Bronchial epithelial cell (primary cell): ENCODE measurements at regions not wholly inside any gene's neighbourhood (a gene's known extent, or its start where the extent isn't known, plus 50 kb on each side); places are given as distances from the start of the nearest gene placed in this dataset.

Experiments used
- DNase-seq: peaks from one replicate; pipeline ENCODE4 v3.0.0-alpha.2; 2010; ENCODE audit warnings: low read depth
- FAIRE-seq: peaks from 2 replicates; lab custom pipeline; 2011; peaks lifted over from hg19 to GRCh38; lab: Jason Lieb, UNC
- H3K27me3 ChIP-seq: 2 replicates; pipeline ENCODE4 v1.5.1; 2011; ENCODE audit warnings: low read length; ENCODE audit not compliant: control insufficient read depth, insufficient read depth
- H3K36me3 ChIP-seq: 2 replicates; pipeline ENCODE4 v1.5.1; 2011; ENCODE audit warnings: low read length; ENCODE audit not compliant: control insufficient read depth, insufficient read depth
- H3K4me3 ChIP-seq: 2 replicates; pipeline ENCODE4 v1.5.1; 2011; ENCODE audit warnings: mild to moderate bottlenecking, low read depth, low read length, control low read depth
- TF ChIP-seq, protein P1 (sequence below): IDR thresholded peaks from 2 replicates; pipeline ENCODE4 v1.5.1; 2011; ENCODE audit warnings: mild to moderate bottlenecking, moderate library complexity, low read length, control low read depth, inconsistent platforms; ENCODE audit not compliant: insufficient read depth, severe bottlenecking

GRCh38 chr6:149230712-149231460 is 86.6 kb upstream of the TAB2 start:
- DNase-seq (no peak), FAIRE-seq (no peak)
- no peaks in the 10 kb centered on the region for H3K36me3 ChIP-seq
- no peaks in the 10 kb centered on the region for H3K27me3 ChIP-seq
- no peak overlapping the region for H3K4me3 ChIP-seq
- TF ChIP-seq, protein P1, sequence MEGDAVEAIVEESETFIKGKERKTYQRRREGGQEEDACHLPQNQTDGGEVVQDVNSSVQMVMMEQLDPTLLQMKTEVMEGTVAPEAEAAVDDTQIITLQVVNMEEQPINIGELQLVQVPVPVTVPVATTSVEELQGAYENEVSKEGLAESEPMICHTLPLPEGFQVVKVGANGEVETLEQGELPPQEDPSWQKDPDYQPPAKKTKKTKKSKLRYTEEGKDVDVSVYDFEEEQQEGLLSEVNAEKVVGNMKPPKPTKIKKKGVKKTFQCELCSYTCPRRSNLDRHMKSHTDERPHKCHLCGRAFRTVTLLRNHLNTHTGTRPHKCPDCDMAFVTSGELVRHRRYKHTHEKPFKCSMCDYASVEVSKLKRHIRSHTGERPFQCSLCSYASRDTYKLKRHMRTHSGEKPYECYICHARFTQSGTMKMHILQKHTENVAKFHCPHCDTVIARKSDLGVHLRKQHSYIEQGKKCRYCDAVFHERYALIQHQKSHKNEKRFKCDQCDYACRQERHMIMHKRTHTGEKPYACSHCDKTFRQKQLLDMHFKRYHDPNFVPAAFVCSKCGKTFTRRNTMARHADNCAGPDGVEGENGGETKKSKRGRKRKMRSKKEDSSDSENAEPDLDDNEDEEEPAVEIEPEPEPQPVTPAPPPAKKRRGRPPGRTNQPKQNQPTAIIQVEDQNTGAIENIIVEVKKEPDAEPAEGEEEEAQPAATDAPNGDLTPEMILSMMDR, result no peak

DNA sequence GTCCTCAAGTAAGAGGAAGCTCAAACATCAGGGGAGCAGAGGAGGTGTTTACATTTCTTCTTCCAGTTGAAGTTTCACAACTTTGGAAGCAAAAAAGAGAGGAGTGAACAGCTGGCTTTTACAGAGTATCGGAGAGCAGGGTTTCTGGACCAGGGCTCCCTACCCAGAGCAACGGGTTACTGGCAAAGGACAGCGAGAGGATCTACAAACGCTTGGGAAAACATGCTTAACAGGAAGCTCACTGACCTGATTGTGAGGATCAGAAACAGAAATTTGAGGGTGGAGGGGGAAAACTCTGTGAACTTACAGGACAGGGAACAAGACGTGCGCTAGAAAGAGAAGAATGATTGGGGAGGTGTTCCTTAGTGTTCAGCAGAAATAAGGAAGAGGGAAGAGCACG is 85.7 kb upstream of the TAB2 start:
- TF ChIP-seq, protein P1, result no peak
- Histone ChIP-seq H3K27me3 (no peaks in the 10 kb centered on the region), H3K4me3 (no peak overlapping the region), H3K36me3 (no peaks in the 10 kb centered on the region)
- DNase-seq, result no peak
- FAIRE-seq, result no peak

GRCh38 chr6:149233056-149233715 is 84.3 kb upstream of the TAB2 start:
- FAIRE-seq, result no peak
- H3K4me3 ChIP-seq, result no peak overlapping the region

DNA sequence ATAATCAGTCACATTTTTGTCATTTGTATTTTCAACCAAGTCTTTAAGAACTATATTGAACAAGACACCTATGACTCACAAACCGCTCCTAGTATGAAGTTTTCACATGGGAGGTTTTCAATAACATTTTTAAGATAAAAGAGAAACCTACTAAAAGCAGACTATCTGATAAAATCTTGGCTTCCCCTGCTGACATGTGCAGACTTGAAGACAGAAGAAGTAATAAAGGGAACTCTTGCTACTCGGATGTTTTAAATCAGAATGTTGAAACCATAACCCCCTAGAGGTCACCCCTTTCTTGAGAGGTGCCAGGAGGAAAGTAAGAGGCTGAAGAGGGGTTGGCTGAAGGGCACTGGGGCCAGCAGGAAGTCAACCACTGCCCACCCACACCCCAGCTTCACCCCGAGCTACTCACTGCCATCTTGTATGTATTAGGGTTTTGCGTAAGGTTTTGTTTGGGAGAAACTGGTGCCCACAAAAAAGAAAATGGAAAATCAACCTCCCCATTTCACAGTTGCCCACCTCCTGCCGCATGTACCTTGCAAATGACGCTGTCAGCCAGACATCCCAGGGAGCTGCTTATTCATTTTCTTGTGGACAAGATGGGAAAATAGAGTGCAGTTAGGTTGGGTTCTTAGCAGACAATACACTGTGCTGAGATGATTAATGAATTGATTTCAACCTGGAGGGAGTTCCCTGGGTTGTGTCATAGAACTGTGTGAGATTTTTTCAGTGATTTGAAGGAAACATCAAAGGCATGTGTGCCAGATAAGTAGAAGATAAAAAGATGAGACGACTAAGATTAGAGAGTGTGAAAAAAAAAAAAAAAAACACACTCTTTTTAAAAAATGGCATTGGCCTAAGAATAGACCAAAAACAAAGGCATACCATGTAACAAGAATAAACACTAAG is 83.2 kb upstream of the TAB2 start:
- FAIRE-seq, result no peak
- Histone ChIP-seq H3K4me3 (no peak overlapping the region), H3K27me3 (no peaks in the 10 kb centered on the region), H3K36me3 (no peaks in the 10 kb centered on the region)
- TF ChIP-seq, protein P1, result no peak
- peak; percentile 80 for DNase-seq

More at GRCh38 chr6:149233056-149233715, 84.3 kb upstream of the TAB2 start:
- Histone ChIP-seq H3K27me3 (no peaks in the 10 kb centered on the region), H3K36me3 (no peaks in the 10 kb centered on the region)
- DNase-seq, result peak; percentile 97
- TF ChIP-seq, protein P1, result no peak

GRCh38 chr6:149235130-149235561 is 82.4 kb upstream of the TAB2 start:
- H3K4me3 ChIP-seq, result no peak overlapping the region
- FAIRE-seq (no peak), DNase-seq (peak; percentile 84)

More at GRCh38 chr6:149235130-149235561, 82.4 kb upstream of the TAB2 start:
- H3K36me3 ChIP-seq, result no peaks in the 10 kb centered on the region
- TF ChIP-seq, protein P1, result no peak
- H3K27me3 ChIP-seq, result no peaks in the 10 kb centered on the region
